NCI-H524 treated with DMSO at 0.1 percent for 48 hours (cell line): ENCODE measurements at regions not wholly inside any gene's neighbourhood (a gene's known extent, or its start where the extent isn't known, plus 50 kb on each side); places are given as distances from the start of the nearest gene placed in this dataset.
"Not testable (repeated sequence)": the region's sequence is repeated elsewhere in the genome, so short reads cannot be mapped to it uniquely, and the experiment has no call there.

Experiments
- DNase-seq: peaks from one replicate; lab custom pipeline; 2025; lab: John Stamatoyannopoulos, UW

GRCh38 chr4:170698334-170698733 is 608.6 kb upstream of the AADAT start:
- no peak for DNase-seq

- DNase-seq = no peak
Observed at GRCh38 chr4:170697845-170698244, 608.1 kb upstream of the AADAT start.

- no peak for DNase-seq
Observed at GRCh38 chr4:170697045-170697444, 607.3 kb upstream of the AADAT start.

DNA sequence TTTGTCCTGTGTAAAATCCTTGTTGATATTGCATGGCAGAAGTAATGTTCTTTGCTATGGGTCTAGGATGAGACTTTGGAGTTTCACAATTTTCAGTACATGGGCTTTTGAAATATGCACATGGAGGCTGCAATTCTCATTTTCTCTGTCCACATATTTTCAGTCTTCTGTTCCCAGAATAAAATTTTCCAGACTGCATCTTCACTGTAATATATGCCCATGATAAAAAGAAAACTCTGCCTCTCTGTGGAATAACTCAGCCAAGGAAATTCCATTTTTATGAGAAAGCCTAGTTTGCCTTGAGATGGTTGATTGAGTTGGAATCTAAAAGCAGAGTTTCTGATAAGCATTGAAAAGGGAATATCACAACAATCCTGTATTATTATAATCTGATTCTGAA is 601.4 kb upstream of the AADAT start:
- no peak for DNase-seq

GRCh38 chr4:170687751-170688150 is 598.0 kb upstream of the AADAT start:
- DNase-seq = no peak

- DNase-seq = not testable (repeated sequence)
Observed at GRCh38 chr4:170685701-170686100, 595.9 kb upstream of the AADAT start.

DNA sequence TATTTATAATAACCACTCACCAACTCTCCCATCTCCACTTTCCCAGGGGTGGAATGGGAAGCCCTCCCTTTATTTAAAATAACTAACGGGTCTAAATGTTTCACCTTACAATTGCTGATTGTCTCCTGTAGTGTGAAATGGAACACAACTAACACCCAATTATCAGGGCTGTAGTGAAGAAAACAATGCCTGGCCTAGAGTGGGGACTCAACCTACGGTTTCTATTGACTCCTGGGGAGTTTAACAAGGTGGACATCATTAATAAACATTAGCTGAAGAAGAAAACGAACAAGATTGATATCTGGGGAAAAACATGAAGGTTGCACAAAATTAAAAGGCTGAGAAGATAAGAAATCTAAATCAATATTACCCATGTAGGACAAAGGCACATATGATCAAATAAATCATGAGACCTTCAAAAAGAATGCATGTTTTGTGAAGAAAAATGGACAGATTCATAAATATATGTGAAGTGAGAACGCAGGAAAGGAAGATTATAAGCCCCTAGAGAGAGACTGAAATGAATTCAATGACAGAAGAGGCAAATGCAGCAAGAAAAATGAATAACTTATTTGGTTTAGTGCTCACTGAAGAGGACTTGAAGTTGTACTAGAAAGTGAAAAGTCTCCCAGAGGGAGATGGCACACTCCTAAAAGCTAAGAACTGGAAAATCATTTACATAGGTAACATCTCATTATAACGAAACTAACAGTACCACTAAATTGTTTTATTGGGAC is 593.0 kb upstream of the AADAT start:
- DNase-seq = no peak

DNA sequence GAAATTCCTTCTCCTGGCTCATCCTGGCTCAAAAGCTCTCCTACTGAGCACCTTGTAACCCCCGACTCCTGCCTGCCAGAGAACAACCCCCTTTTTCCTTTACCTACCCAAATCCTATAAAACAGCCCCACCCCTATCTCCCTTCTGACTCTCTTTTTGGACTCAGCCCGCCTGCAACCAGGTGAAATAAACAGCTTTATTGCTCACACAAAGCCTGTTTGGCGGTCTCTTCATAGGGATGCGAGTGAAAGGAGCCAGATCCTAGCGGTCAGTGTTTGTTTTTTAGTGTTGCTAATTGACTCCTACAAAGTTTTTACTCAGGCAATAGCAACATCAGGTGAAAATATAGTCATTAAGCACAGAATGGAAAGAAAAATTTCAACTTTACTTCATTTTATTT is 592.3 kb upstream of the AADAT start:
- DNase-seq = not testable (repeated sequence)

DNA sequence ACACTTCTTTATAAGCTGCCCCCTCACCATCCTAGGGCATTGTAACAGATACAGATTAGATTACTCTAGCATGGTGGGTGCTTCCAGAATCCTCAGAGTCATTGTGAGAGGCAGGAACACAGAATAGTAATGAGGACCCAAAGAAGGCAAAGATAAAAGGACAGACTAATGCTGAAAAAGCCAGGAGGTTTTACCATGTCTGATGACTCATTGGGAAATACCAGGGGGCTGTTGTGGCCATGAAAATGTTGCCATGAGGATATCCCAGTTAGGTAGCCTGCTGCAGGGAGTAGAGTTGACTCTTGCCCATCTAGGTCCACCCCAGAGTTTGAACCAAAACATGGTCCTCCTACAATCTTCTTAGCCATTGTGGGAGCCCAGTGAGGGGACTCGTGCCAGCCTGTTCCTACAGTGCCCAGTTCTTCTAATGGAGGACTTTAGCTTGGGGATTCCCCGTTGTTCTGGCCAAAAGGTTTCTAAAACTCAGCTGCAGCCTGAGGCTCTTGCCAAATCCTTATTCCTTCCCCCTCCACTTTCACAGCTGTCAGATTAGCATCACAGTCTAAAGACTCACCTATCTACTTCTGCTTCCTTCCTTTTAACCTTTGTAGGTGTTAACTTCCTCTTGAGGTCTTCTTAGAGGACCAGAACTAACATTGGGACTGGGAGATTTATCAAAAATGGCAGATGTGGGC is 586.0 kb upstream of the AADAT start:
- no peak for DNase-seq

DNA sequence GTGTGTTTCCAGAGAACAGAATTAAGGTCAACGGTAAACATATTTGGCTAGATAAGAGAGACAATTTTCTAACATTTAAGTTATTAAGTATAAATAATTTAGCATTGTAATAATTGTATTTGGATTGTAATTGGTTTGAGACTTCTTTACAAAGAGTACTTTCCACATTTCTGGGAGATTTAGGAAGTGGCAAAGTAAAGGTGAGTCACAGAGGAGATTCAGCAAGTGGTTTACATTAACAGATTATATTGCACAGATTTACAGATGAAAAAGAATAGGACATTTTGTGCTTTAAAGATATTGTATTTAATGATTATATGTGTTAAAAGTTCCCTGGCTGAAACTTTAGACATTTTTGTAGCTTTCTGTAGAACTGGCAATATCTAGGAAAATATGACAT is 584.4 kb upstream of the AADAT start:
- no peak for DNase-seq

DNA sequence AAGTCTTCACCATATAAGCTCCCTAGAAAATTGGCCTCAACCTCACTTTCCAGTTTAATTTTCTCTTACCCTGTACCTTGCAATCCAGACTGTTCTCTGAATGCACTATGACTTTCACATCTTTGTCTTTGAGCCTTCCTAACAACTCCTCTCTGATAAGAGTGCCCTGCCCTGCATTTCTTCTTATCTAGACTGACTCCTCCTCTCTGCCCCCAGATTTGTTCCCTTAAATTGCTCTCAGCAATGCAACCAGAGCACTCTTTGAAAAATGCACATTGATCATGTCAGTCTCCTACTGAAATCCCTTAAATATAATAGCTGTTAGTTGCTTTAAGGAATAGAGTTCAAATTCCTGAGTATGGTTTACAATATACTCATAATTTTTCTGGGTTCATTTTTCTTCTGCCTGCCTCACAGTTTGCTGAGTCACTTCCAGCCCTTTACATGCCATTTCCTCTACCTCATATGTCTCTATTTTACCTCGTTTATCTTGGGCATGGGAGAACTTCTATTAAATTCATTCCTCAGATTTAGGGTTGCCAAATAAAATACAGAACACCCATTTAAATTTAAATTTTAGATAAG is 582.7 kb upstream of the AADAT start:
- DNase-seq = no peak

- no peak for DNase-seq
Observed at GRCh38 chr4:170671171-170671570, 581.4 kb upstream of the AADAT start.

DNA sequence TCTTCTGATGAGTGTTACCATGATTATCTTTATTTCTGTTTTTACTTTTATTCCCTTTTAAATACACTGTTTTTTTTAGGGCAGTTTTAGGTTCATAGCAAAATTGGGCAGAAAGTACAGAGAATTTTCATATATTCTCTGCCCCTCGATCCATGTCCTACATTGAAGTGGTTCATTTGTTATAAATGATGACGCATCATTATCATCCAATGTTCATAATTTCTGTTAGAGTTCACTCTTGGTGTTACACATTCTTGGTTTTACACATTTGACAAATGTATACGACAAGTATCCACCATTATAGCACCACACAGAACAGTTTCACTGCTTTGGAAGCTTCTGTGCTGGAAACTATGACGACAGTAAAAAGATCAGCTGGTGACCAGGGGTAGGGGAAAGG is 578.1 kb upstream of the AADAT start:
- no peak for DNase-seq

GRCh38 chr4:170666909-170667308 is 577.2 kb upstream of the AADAT start:
- no peak for DNase-seq

DNA sequence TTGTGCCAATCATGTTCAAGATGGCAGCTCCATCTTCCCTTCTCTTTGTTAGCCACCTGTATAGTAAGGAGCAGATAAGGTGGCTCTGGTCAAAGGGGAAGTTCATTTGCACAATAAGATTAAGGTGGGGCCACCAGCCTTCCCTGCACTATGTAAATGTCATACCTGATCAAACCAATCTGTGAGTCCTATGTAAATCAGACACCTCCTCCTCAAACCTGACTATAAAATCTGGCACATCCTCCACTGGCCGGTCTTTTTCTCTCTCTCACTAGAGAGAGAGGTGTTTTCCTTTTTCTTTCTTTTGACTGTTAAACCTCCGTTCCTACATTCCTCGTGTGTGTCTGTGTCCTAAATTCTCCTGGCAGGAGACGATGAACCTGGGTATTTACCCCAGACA is 572.5 kb upstream of the AADAT start:
- DNase-seq = no peak

DNA sequence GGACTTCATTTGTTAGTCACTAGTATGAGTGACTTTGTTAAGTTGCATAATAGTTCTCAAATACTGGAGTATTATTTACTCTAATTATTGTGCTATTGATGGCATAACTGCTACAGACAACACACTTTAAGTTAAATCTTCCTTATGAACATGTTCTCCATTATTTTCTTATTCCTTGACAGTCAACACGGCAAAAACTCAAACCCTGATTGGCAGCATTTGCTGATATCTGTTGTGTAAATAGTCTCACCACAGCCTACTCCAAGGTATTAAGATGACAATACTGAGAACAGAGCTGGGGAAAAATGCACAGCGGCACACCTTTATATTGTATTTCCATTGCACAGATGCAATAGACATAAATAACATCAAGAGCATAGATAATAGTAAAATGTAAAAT is 568.0 kb upstream of the AADAT start:
- DNase-seq = no peak

DNA sequence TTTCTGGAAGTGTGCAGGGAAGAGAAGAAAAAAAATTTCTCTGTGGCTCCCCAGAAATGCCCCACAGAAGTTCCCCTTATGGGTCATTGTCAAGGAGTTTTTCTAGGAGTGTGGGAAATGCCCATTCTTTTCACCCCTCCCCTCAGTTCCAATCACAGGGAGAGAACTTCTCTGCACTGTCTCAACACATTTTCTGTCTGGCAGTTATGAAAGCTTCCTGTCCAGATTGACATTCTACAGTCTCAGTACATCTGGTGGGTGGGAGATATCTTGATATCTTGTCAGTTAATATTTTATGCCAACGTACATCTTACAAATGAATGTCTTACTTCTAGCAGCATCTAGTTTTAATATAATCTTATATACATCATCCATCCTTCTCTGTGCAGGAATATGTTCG is 566.8 kb upstream of the AADAT start:
- DNase-seq = no peak

- DNase-seq = no peak
Observed at GRCh38 chr4:170652571-170652970, 562.8 kb upstream of the AADAT start.

DNA sequence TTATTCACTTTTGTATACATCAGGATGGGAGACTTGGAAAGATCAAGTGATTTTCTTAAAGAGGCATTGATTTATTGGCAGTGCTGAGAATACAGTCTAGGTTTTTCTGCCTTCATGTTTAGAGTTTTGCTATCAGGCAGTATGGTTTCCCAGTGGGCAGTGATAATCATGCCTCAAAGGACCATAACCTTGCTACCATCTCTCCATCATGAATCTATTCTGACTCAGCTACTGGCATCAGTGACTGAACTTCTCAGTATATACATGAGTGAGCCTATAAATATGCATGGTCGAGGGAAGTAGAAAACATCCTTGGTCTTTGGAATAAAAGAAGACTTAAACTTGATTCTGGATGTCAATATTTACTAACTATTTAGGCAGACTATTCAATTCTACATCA is 562.0 kb upstream of the AADAT start:
- DNase-seq = no peak

- DNase-seq = no peak
Observed at GRCh38 chr4:170627418-170627817, 537.7 kb upstream of the AADAT start.

DNA sequence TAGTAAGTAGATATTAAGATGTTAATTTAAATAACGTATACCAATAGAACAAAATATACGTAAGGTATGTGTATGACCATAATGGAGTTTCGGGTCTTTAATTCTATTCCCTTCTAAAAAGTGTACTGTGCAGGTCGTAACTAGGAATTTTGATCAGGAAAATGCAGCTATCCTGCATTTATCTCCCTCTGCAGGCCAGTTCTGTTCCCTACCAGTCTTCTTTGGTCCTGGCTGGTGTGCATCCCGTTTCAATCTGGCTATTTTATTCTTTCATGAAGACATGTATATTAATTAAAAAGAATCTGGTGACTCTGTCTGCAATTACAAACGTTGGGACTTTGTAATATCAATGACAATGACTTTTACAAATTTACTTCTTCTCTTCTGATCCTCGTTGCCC is 534.1 kb upstream of the AADAT start:
- DNase-seq = no peak

- no peak for DNase-seq
Observed at GRCh38 chr4:170610434-170610833, 520.7 kb upstream of the AADAT start.

- DNase-seq = no peak
Observed at GRCh38 chr4:170599894-170600293, 510.1 kb upstream of the AADAT start.

DNA sequence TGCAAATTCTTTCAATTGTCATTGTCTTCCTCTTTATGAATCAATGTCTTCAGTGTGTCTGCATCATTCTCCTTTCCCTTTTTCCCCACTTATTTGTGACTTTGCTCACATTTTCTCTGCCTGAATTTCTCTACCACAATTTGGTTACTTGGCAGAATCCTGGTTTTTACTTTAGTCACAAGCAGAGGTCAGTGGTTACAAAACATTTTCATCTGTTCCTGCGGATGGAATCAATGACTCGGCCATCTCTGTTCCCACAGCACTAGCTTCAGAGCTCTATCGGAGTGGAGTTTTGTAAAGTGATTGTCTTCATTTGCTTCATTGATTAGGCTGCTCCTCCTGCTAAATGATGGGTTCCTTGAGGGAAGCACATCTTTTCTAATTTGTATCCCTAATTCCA is 501.3 kb upstream of the AADAT start:
- DNase-seq = no peak
